Rectal smooth muscle tissue (tissue), 1 donor: ENCODE measurements at regions not wholly inside any gene's neighbourhood (a gene's known extent, or its start where the extent isn't known, plus 50 kb on each side); places are given as distances from the start of the nearest gene placed in this dataset.

Source experiments
- H3K27ac ChIP-seq: one replicate; pipeline ENCODE4 v1.7.0; 2013; ENCODE audit warnings: low read depth, low read length, inconsistent platforms
- H3K27me3 ChIP-seq: one replicate; pipeline ENCODE4 v1.7.0; 2013; ENCODE audit warnings: low read length; ENCODE audit not compliant: control insufficient read depth, insufficient read depth
- H3K36me3 ChIP-seq: one replicate; pipeline ENCODE4 v1.7.0; 2013; ENCODE audit warnings: low read length; ENCODE audit not compliant: control insufficient read depth, insufficient read depth
- H3K4me1 ChIP-seq: one replicate; pipeline ENCODE4 v1.7.0; 2013; ENCODE audit warnings: low read length; ENCODE audit not compliant: control insufficient read depth, insufficient read depth
- H3K4me3 ChIP-seq: one replicate; pipeline ENCODE4 v1.7.0; 2013; ENCODE audit warnings: low read length
- H3K9ac ChIP-seq: one replicate; pipeline ENCODE4 v1.7.0; 2013; ENCODE audit warnings: low read length

GRCh38 chr6:1257778-1258177 lies 54.1 kb upstream of the FOXQ1 start:
- Histone ChIP-seq H3K27me3 (no peaks in the 10 kb centered on the region), H3K27ac (no peak overlapping the region), H3K36me3 (no peaks in the 10 kb centered on the region), H3K9ac (no peak overlapping the region), H3K4me1 (no peaks in the 10 kb centered on the region), H3K4me3 (no peak overlapping the region)

- Histone ChIP-seq H3K9ac (no peak overlapping the region), H3K4me3 (no peak overlapping the region), H3K27ac (no peak overlapping the region), H3K27me3 (no peaks in the 10 kb centered on the region), H3K4me1 (no peaks in the 10 kb centered on the region), H3K36me3 (no peaks in the 10 kb centered on the region)
These were observed 55.4 kb upstream of the FOXQ1 start for GRCh38 chr6:1256435-1257008.

GRCh38 chr6:1255636-1256365 lies 56.1 kb upstream of the FOXQ1 start:
- Histone ChIP-seq H3K27ac (no peak overlapping the region), H3K4me1 (no peaks in the 10 kb centered on the region), H3K27me3 (no peaks in the 10 kb centered on the region), H3K9ac (no peak overlapping the region), H3K4me3 (no peak overlapping the region), H3K36me3 (no peaks in the 10 kb centered on the region)

GRCh38 chr6:1254326-1254725 lies 57.6 kb upstream of the FOXQ1 start:
- no peak overlapping the region for H3K9ac ChIP-seq
- no peak overlapping the region for H3K4me3 ChIP-seq
- H3K36me3 ChIP-seq = no peaks in the 10 kb centered on the region
- no peaks in the 10 kb centered on the region for H3K4me1 ChIP-seq
- no peaks in the 10 kb centered on the region for H3K27me3 ChIP-seq
- H3K27ac ChIP-seq = no peak overlapping the region

GRCh38 chr6:1253816-1254215 lies 58.1 kb upstream of the FOXQ1 start:
- H3K27me3 ChIP-seq = no peaks in the 10 kb centered on the region
- no peak overlapping the region for H3K9ac ChIP-seq
- no peaks in the 10 kb centered on the region for H3K36me3 ChIP-seq
- H3K4me1 ChIP-seq = no peaks in the 10 kb centered on the region
- H3K27ac ChIP-seq = no peak overlapping the region
- no peak overlapping the region for H3K4me3 ChIP-seq

GRCh38 chr6:1251198-1252155 lies 60.4 kb upstream of the FOXQ1 start:
- Histone ChIP-seq H3K4me1 (no peaks in the 10 kb centered on the region), H3K27ac (no peak overlapping the region), H3K36me3 (no peaks in the 10 kb centered on the region), H3K27me3 (no peaks in the 10 kb centered on the region), H3K9ac (no peak overlapping the region), H3K4me3 (no peak overlapping the region)

- Histone ChIP-seq H3K9ac (no peak overlapping the region), H3K4me3 (no peak overlapping the region), H3K27ac (no peak overlapping the region), H3K27me3 (no peaks in the 10 kb centered on the region), H3K36me3 (no peaks in the 10 kb centered on the region), H3K4me1 (no peaks in the 10 kb centered on the region)
These were observed 61.3 kb upstream of the FOXQ1 start for GRCh38 chr6:1250489-1251197.

- no peaks in the 10 kb centered on the region for H3K27me3 ChIP-seq
- no peaks in the 10 kb centered on the region for H3K36me3 ChIP-seq
- H3K9ac ChIP-seq = no peak overlapping the region
- H3K4me1 ChIP-seq = no peaks in the 10 kb centered on the region
- no peak overlapping the region for H3K27ac ChIP-seq
- no peak overlapping the region for H3K4me3 ChIP-seq
These were observed 64.0 kb upstream of the FOXQ1 start for GRCh38 chr6:1247894-1248293.

GRCh38 chr6:1247056-1247455 lies 64.8 kb upstream of the FOXQ1 start:
- Histone ChIP-seq H3K4me1 (no peaks in the 10 kb centered on the region), H3K27me3 (no peaks in the 10 kb centered on the region), H3K27ac (no peak overlapping the region), H3K4me3 (no peak overlapping the region), H3K36me3 (no peaks in the 10 kb centered on the region), H3K9ac (no peak overlapping the region)

GRCh38 chr6:1244941-1245340 lies 67.0 kb upstream of the FOXQ1 start:
- Histone ChIP-seq H3K4me1 (no peaks in the 10 kb centered on the region), H3K27me3 (no peaks in the 10 kb centered on the region), H3K9ac (no peak overlapping the region), H3K36me3 (no peaks in the 10 kb centered on the region), H3K4me3 (no peak overlapping the region), H3K27ac (no peak overlapping the region)

GRCh38 chr6:1244278-1244677 lies 67.6 kb upstream of the FOXQ1 start:
- no peak overlapping the region for H3K9ac ChIP-seq
- no peaks in the 10 kb centered on the region for H3K36me3 ChIP-seq
- H3K27ac ChIP-seq = no peak overlapping the region
- H3K4me1 ChIP-seq = no peaks in the 10 kb centered on the region
- H3K4me3 ChIP-seq = no peak overlapping the region
- H3K27me3 ChIP-seq = no peaks in the 10 kb centered on the region

GRCh38 chr6:1242446-1242845 lies 69.5 kb upstream of the FOXQ1 start:
- H3K27ac ChIP-seq = no peak overlapping the region
- no peak overlapping the region for H3K9ac ChIP-seq
- H3K36me3 ChIP-seq = no peaks in the 10 kb centered on the region
- H3K27me3 ChIP-seq = no peaks in the 10 kb centered on the region
- no peaks in the 10 kb centered on the region for H3K4me1 ChIP-seq
- no peak overlapping the region for H3K4me3 ChIP-seq
